ENCODE measurements at regions not wholly inside any gene's neighbourhood (a gene's known extent, or its start where the extent isn't known, plus 50 kb on each side); places are given as distances from the start of the nearest gene placed in this dataset.

DNA sequence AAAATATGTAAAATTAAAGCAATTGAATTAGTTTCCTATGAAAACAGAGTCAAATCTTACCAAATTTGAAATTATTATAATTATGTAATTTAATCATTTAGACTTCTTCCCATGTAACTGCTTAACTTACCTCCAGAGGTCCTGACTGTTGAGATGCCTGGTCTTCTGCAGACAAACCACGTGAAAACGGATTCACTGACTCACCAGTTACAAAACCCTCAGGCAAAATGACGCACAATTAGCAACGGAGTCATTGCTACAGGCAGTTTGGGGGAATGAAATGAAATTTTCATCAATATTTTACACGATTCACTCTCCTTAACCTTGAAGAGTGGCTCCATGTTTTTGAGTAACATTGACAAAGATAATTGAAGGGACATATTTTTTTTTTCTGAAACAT, 460.8 kb downstream of the MTRR start:
- Histone ChIP-seq H3K4me3 (IDR thresholded peaks at IDR 0.05; ENCODE audit: insufficient read depth, low read depth, low read length) (no peak overlapping the region), H2AFZ (ENCODE audit: low read depth) (no peak overlapping the region), H3K4me2 (no peak overlapping the region), H3K9ac (no peak overlapping the region), H3K36me3 (ENCODE audit: insufficient read depth) (no peaks in the 10 kb centered on the region), H3K27me3 (ENCODE audit: insufficient read depth, low read depth) (no peaks in the 10 kb centered on the region), H4K20me1 (ENCODE audit: insufficient read depth) (no peaks in the 10 kb centered on the region), H3K79me2 (ENCODE audit: insufficient read depth, low read depth) (no peaks in the 10 kb centered on the region), H3K4me1 (ENCODE audit: low read depth, poor library complexity, severe bottlenecking) (no peaks in the 10 kb centered on the region), H3K27ac (no peak overlapping the region)
- TF ChIP-seq, protein P1, sequence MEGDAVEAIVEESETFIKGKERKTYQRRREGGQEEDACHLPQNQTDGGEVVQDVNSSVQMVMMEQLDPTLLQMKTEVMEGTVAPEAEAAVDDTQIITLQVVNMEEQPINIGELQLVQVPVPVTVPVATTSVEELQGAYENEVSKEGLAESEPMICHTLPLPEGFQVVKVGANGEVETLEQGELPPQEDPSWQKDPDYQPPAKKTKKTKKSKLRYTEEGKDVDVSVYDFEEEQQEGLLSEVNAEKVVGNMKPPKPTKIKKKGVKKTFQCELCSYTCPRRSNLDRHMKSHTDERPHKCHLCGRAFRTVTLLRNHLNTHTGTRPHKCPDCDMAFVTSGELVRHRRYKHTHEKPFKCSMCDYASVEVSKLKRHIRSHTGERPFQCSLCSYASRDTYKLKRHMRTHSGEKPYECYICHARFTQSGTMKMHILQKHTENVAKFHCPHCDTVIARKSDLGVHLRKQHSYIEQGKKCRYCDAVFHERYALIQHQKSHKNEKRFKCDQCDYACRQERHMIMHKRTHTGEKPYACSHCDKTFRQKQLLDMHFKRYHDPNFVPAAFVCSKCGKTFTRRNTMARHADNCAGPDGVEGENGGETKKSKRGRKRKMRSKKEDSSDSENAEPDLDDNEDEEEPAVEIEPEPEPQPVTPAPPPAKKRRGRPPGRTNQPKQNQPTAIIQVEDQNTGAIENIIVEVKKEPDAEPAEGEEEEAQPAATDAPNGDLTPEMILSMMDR (conservative IDR thresholded peaks at IDR 0.05; ENCODE audit: low read depth, low read length) = no peak

DNA sequence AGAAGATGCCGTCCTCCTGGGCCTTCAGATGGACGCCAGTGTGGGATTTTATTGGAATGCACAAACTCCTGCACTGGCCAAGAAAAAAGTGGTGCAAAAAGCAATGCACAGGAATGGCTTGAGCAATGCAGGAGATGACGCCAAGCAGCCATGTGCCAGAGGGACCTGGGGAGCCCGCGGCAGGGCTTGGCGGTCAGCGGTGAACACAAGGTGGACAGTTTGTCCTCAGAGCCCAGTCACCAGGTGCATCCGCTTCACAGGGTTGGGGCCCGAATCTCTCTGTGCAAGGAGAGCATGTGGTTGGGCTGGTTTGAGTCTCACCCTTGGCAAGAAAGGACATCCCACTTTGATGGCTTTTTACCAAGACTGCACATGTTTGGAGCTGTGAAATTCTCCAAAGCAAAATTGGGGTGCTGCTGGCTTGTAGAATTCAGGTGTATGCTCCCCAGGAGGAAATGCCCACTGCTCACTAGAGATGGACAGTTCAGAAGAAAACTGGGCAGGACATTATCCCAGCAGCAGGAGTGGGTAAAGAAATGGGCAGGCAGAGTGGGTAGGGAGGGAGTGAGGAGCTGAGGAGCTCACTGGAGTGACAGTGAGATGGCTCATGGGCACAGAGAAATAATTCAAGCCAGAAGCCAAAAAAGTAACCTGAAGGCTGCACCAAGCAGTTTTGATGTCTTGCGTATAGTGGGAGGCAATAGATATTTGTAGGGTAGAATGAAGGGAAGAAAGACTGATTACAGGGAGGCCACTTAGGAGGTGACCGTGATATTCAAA, 463.9 kb downstream of the MTRR start:
- Histone ChIP-seq H3K4me3 (IDR thresholded peaks at IDR 0.05; ENCODE audit: insufficient read depth, low read depth, low read length) (no peak overlapping the region), H3K27ac (no peak overlapping the region), H3K4me2 (no peak overlapping the region), H3K27me3 (ENCODE audit: insufficient read depth, low read depth) (no peaks in the 10 kb centered on the region), H3K4me1 (ENCODE audit: low read depth, poor library complexity, severe bottlenecking) (no peaks in the 10 kb centered on the region), H2AFZ (ENCODE audit: low read depth) (no peak overlapping the region), H4K20me1 (ENCODE audit: insufficient read depth) (no peaks in the 10 kb centered on the region), H3K79me2 (ENCODE audit: insufficient read depth, low read depth) (no peaks in the 10 kb centered on the region), H3K9ac (no peak overlapping the region), H3K36me3 (ENCODE audit: insufficient read depth) (no peaks in the 10 kb centered on the region)
- TF ChIP-seq, protein P1 (conservative IDR thresholded peaks at IDR 0.05; ENCODE audit: low read depth, low read length) = no peak

DNA sequence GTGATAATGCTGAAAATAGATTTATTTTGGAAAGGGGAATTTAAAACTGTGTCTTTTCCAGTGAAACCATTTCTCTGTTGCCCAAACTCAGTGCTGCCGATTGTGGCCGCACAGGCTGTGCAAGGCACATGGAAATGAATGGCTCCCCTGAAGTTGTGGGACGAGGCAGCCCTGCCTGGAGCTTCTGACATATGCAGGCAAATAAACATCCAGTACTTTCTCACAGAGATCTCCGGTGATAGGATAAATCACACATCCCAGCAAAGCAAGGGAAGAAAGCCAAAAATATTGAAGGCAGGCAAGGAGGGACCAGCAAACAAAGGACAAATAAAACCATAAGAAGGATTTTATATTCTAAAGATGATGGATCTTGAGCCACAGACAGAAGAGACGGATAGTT, 464.5 kb downstream of the MTRR start:
- no peak overlapping the region for H3K27ac ChIP-seq
- H3K4me1 ChIP-seq (ENCODE audit: low read depth, poor library complexity, severe bottlenecking) = no peaks in the 10 kb centered on the region
- no peak overlapping the region for H3K4me2 ChIP-seq
- no peaks in the 10 kb centered on the region for H3K79me2 ChIP-seq (ENCODE audit: insufficient read depth, low read depth)
- H3K36me3 ChIP-seq (ENCODE audit: insufficient read depth) = no peaks in the 10 kb centered on the region
- H3K4me3 ChIP-seq (IDR thresholded peaks at IDR 0.05; ENCODE audit: insufficient read depth, low read depth, low read length) = no peak overlapping the region
- H3K27me3 ChIP-seq (ENCODE audit: insufficient read depth, low read depth) = no peaks in the 10 kb centered on the region
- H4K20me1 ChIP-seq (ENCODE audit: insufficient read depth) = no peaks in the 10 kb centered on the region
- H2AFZ ChIP-seq (ENCODE audit: low read depth) = no peak overlapping the region
- no peak overlapping the region for H3K9ac ChIP-seq
- TF ChIP-seq, protein P1 (conservative IDR thresholded peaks at IDR 0.05; ENCODE audit: low read depth, low read length) = no peak

DNA sequence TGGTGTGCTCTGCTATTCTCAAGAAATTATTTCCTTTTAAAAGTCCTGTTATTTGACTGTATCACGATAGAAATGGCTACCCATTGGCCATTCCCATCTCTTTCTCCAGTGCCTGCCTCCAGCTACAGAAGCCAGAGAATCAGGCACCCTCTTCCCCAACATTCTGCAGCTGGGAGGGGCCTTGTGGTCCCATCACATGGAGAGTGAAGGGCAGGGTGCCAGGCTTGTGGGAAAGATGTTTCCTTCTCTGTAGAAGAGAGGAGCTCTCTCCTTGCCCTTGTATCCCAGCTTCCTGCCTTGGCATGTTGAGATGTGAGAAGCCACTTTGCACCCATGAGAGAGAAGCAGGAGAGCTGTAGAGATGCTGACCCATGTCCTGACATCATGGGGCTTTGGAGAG, 465.0 kb downstream of the MTRR start:
- H4K20me1 ChIP-seq (ENCODE audit: insufficient read depth) = no peaks in the 10 kb centered on the region
- H2AFZ ChIP-seq (ENCODE audit: low read depth) = no peak overlapping the region
- TF ChIP-seq, protein P1 (conservative IDR thresholded peaks at IDR 0.05; ENCODE audit: low read depth, low read length) = no peak
- H3K36me3 ChIP-seq (ENCODE audit: insufficient read depth) = no peaks in the 10 kb centered on the region
- no peaks in the 10 kb centered on the region for H3K79me2 ChIP-seq (ENCODE audit: insufficient read depth, low read depth)
- no peak overlapping the region for H3K27ac ChIP-seq
- H3K4me3 ChIP-seq (IDR thresholded peaks at IDR 0.05; ENCODE audit: insufficient read depth, low read depth, low read length) = no peak overlapping the region
- no peaks in the 10 kb centered on the region for H3K27me3 ChIP-seq (ENCODE audit: insufficient read depth, low read depth)
- H3K9ac ChIP-seq = no peak overlapping the region
- no peaks in the 10 kb centered on the region for H3K4me1 ChIP-seq (ENCODE audit: low read depth, poor library complexity, severe bottlenecking)
- H3K4me2 ChIP-seq = no peak overlapping the region

All from KMS-11 (cell line).